Activated T-cell treated with anti-CD3 and anti-CD28 coated beads, Interleukin-2, amount 50 U/mL, for 24 hours (primary cell): ENCODE measurements at regions not wholly inside any gene's neighbourhood (a gene's known extent, or its start where the extent isn't known, plus 50 kb on each side); places are given as distances from the start of the nearest gene placed in this dataset.
A peak's percentile ranks its signal among the peaks of the same experiment; 100 is the strongest.

Source experiments
- DNase-seq: peaks from one replicate; pipeline ENCODE4 v3.0.0-alpha.2; 2020
- H3K27ac Mint-ChIP-seq: 2 replicates; pipeline ENCODE4 v1.8.0; 2020; ENCODE audit warnings: mild to moderate bottlenecking, mixed read lengths
- H3K27me3 Mint-ChIP-seq: 2 replicates; pipeline ENCODE4 v1.8.0; 2020; ENCODE audit warnings: mixed read lengths
- H3K36me3 Mint-ChIP-seq: 2 replicates; pipeline ENCODE4 v1.8.0; 2020; ENCODE audit warnings: low read depth, mixed read lengths
- H3K4me1 Mint-ChIP-seq: 2 replicates; pipeline ENCODE4 v1.8.0; 2020; ENCODE audit warnings: low read depth, mixed read lengths
- H3K4me3 Mint-ChIP-seq: 2 replicates; pipeline ENCODE4 v1.8.0; 2020; ENCODE audit warnings: mild to moderate bottlenecking, moderate library complexity, mixed read lengths
- H3K9me3 Mint-ChIP-seq: 2 replicates; pipeline ENCODE4 v1.8.0; 2020; ENCODE audit warnings: mixed read lengths

- H3K9me3 Mint-ChIP-seq: no peaks in the 10 kb centered on the region
- no peaks in the 10 kb centered on the region for H3K36me3 Mint-ChIP-seq
- H3K27ac Mint-ChIP-seq: no peak overlapping the region
- H3K4me3 Mint-ChIP-seq: no peak overlapping the region
- H3K27me3 Mint-ChIP-seq: no peaks in the 10 kb centered on the region
- no peaks in the 10 kb centered on the region for H3K4me1 Mint-ChIP-seq
- no peak for DNase-seq
Observed at GRCh38 chr1:9448132-9449109, 90.8 kb upstream of the SLC25A33 start.

GRCh38 chr1:9449110-9449627 is 90.1 kb upstream of the SLC25A33 start:
- DNase-seq: no peak
- Mint-ChIP-seq H3K36me3 (no peaks in the 10 kb centered on the region), H3K4me3 (no peak overlapping the region), H3K9me3 (no peaks in the 10 kb centered on the region), H3K27ac (no peak overlapping the region), H3K27me3 (no peaks in the 10 kb centered on the region), H3K4me1 (no peaks in the 10 kb centered on the region)

DNA sequence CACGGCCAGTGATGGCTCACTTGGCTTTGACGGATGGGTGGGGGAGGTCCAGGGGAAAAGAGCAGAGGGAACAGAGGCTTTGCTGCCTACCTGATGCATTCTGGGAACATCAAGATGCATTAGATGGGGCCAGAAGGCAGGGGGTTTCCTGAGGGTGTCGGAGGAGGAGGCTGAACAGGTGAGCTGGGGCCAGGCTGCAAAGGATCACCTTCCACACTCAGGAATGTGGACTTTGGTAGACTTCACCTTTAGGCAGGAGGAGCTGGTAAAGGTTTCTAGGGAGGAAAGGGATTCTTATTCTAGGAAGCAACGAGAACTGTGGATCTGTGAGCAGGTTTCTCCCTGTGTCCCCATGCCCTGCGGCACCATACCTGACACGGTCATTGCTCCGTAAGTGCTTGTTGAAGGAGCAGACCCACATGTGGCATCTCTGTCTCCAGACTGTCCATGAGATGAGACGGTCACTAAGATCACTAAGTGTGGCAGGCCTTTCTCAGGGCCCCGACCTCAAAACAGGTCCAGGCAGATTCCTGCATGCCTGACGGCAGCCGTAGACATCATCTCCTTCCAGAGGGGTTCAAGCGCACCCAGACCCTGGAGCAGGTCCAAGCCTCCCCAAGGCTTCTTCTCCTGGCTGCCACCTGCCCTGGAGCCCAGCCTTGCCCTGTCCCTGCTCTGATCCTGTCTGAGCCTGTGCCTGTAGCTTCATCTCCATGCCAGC is 89.1 kb upstream of the SLC25A33 start:
- H3K4me1 Mint-ChIP-seq: no peaks in the 10 kb centered on the region
- no peak overlapping the region for H3K4me3 Mint-ChIP-seq
- DNase-seq: no peak
- H3K27me3 Mint-ChIP-seq: no peaks in the 10 kb centered on the region
- H3K9me3 Mint-ChIP-seq: no peaks in the 10 kb centered on the region
- no peaks in the 10 kb centered on the region for H3K36me3 Mint-ChIP-seq
- H3K27ac Mint-ChIP-seq: no peak overlapping the region

DNA sequence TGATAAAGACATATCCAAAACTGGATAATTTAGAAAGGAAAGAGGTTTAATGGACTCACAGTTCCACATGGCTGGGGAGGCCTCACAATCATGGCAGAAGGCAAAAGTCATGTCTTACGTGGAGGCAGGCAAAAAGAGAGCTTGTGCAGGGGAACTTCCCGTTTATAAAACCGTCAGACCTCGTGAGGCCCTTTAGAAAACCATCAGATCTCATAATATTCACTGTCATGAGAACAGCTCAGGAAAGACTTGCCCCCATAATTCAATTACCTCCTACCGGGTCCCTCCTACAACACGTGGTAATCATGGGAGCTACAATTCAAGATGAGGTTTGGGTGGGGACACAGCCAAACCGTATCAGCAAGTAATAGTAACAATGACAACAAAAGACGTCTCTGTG is 88.2 kb upstream of the SLC25A33 start:
- Mint-ChIP-seq H3K4me3 (no peak overlapping the region), H3K27ac (no peak overlapping the region), H3K9me3 (no peaks in the 10 kb centered on the region), H3K36me3 (no peaks in the 10 kb centered on the region), H3K4me1 (no peaks in the 10 kb centered on the region), H3K27me3 (peaks cover 2% of the 10 kb centered on the region)
- no peak for DNase-seq

DNA sequence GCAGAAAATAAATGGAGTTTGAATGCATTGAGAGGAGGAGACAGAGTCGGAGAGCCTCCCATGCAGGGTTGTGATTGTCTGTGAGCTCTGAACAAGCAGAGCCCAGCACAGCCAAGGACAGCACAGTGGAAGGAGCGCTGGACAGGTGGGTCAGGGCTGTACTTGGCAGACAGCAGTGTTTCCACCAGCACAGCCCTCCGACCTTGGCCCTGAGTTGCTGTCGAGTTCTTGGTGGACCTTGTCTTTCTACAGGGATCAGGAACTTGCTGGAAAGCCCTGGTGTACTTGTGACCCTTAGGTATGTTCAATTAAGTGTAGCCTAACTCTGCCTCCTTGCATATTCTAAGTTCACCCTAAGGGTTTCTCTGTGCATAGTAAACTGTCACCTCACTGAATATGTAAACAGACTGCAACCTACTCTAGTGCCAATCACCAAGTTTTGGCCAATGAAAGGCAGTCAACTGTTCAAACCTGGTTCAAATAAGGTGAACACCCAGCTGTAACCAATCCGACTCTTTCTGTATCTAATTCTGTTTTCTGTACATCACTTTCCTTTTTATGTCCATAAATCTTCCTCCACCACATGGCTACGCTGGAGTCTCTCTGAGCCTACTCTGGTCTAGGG is 86.6 kb upstream of the SLC25A33 start:
- DNase-seq: no peak
- Mint-ChIP-seq H3K9me3 (no peaks in the 10 kb centered on the region), H3K4me3 (no peak overlapping the region), H3K4me1 (no peaks in the 10 kb centered on the region), H3K27me3 (peaks cover 2% of the 10 kb centered on the region), H3K36me3 (no peaks in the 10 kb centered on the region), H3K27ac (no peak overlapping the region)

DNA sequence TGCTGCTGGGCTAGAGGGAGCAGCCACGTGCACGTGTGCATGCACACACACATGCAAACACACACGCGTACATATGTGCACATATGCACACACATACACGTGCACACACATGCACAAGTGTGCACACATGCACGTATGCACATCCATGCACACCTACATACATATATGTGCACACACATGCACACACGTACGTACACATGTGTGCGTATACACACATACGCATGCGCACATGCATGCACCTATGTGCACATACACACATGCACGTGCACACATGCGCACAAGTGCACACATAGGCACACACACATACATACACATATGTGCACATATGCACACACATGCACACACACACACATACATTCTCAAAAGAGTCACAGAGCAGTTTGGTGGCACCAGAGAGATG is 85.9 kb upstream of the SLC25A33 start:
- H3K9me3 Mint-ChIP-seq: no peaks in the 10 kb centered on the region
- H3K27ac Mint-ChIP-seq: no peak overlapping the region
- no peaks in the 10 kb centered on the region for H3K4me1 Mint-ChIP-seq
- no peak overlapping the region for H3K4me3 Mint-ChIP-seq
- DNase-seq: no peak
- H3K27me3 Mint-ChIP-seq: peaks cover 2% of the 10 kb centered on the region
- no peaks in the 10 kb centered on the region for H3K36me3 Mint-ChIP-seq

DNA sequence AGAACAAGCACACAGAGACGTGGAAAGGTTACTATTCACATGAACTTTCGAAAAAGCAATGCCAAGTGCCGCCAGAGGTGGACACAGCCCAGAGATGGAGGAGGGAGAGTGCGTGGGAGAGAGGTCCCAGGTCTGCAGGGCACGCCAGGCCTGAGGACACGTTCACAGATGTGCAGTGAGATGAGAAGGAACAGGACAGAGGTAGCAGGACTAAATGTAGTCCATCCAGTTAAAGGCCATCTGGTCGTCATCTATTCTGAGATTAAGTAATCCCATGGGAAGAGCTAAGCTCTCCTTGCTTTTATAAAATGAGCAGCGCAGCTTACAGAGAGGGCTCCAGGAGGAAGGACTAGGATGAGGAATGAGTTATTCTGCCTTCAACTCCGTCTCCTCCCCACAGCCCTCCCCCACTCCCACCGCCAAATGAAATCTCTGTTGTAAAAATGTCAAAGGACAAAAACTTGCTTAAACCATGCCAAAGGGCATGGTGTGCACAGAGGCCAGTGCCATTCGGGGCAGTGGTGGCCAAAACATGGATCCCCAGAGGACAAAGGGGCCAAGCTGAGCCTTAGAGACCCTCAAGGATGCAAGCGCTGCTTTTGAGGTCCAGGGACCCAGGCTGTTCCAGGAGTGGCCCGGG is 85.4 kb upstream of the SLC25A33 start:
- no peak overlapping the region for H3K4me3 Mint-ChIP-seq
- H3K4me1 Mint-ChIP-seq: no peaks in the 10 kb centered on the region
- no peaks in the 10 kb centered on the region for H3K36me3 Mint-ChIP-seq
- H3K9me3 Mint-ChIP-seq: no peaks in the 10 kb centered on the region
- no peak for DNase-seq
- H3K27me3 Mint-ChIP-seq: peaks cover 2% of the 10 kb centered on the region
- H3K27ac Mint-ChIP-seq: no peak overlapping the region

GRCh38 chr1:9454494-9455066 is 84.7 kb upstream of the SLC25A33 start:
- H3K27me3 Mint-ChIP-seq: peaks cover 2% of the 10 kb centered on the region
- H3K9me3 Mint-ChIP-seq: no peaks in the 10 kb centered on the region
- H3K36me3 Mint-ChIP-seq: no peaks in the 10 kb centered on the region
- H3K4me3 Mint-ChIP-seq: no peak overlapping the region
- no peaks in the 10 kb centered on the region for H3K4me1 Mint-ChIP-seq
- DNase-seq: no peak
- H3K27ac Mint-ChIP-seq: no peak overlapping the region

GRCh38 chr1:9455487-9456234 is 83.6 kb upstream of the SLC25A33 start:
- no peak overlapping the region for H3K27ac Mint-ChIP-seq
- no peaks in the 10 kb centered on the region for H3K36me3 Mint-ChIP-seq
- no peak overlapping the region for H3K4me3 Mint-ChIP-seq
- H3K27me3 Mint-ChIP-seq: peaks cover 2% of the 10 kb centered on the region
- no peaks in the 10 kb centered on the region for H3K4me1 Mint-ChIP-seq
- peak; percentile 80 for DNase-seq
- no peaks in the 10 kb centered on the region for H3K9me3 Mint-ChIP-seq

GRCh38 chr1:9456833-9457232 is 82.4 kb upstream of the SLC25A33 start:
- Mint-ChIP-seq H3K4me3 (no peak overlapping the region), H3K4me1 (no peaks in the 10 kb centered on the region), H3K27ac (no peak overlapping the region), H3K36me3 (no peaks in the 10 kb centered on the region), H3K9me3 (no peaks in the 10 kb centered on the region), H3K27me3 (peaks cover 2% of the 10 kb centered on the region)
- no peak for DNase-seq

DNA sequence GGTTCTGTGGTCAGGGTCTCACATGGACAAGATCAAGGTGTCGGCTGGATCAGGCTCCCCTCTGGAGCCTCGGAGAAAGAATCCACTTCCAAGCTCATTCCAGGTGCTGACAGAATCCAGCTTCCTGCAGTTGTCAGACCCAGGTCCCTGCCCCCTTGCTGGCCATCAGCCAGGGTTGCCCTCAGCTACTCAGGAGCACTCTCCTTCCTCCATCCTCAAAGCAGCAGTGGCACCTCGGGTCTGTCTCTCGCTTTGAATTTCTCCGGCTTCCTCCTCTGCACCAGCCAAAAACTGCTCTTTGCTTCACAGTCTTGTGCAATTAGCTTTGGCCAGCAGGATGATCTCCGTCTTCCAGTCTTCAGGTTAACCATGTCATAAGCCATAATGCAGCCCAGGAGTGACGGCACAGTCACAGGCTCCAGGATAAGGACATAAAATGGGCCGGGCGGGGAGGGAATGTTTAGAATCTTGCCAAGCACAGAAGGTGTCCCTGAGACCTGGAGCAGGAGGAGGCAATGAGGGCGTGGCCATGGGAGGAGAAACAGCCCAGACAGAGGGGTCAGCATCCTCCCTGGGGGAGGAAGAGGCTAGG is 79.4 kb upstream of the SLC25A33 start:
- Mint-ChIP-seq H3K4me3 (no peak overlapping the region), H3K4me1 (no peaks in the 10 kb centered on the region), H3K27me3 (peaks cover 2% of the 10 kb centered on the region), H3K36me3 (no peaks in the 10 kb centered on the region), H3K27ac (no peak overlapping the region), H3K9me3 (no peaks in the 10 kb centered on the region)
- no peak for DNase-seq

- no peaks in the 10 kb centered on the region for H3K9me3 Mint-ChIP-seq
- no peak overlapping the region for H3K4me3 Mint-ChIP-seq
- no peak overlapping the region for H3K27ac Mint-ChIP-seq
- no peaks in the 10 kb centered on the region for H3K4me1 Mint-ChIP-seq
- H3K27me3 Mint-ChIP-seq: peaks cover 26% of the 10 kb centered on the region
- DNase-seq: no peak
- H3K36me3 Mint-ChIP-seq: no peaks in the 10 kb centered on the region
Observed at GRCh38 chr1:9465640-9466039, 73.6 kb upstream of the SLC25A33 start.
